ENCODE measurements at regions not wholly inside any gene's neighbourhood (a gene's known extent, or its start where the extent isn't known, plus 50 kb on each side); places are given as distances from the start of the nearest gene placed in this dataset.

- no peaks in the 10 kb centered on the region for H3K27me3 ChIP-seq (ENCODE audit: low read depth)
- no peak for DNase-seq
- H3K36me3 ChIP-seq: no peaks in the 10 kb centered on the region
- no peak for TF ChIP-seq CTCF (IDR thresholded peaks at IDR 0.05)
- H3K27ac ChIP-seq: no peak overlapping the region
- no peaks in the 10 kb centered on the region for H3K4me1 ChIP-seq
- no peaks in the 10 kb centered on the region for H3K9me3 ChIP-seq
- intact Hi-C loops (cut with DNase I): no loop called here
- no peak overlapping the region for H3K4me3 ChIP-seq
- no peak for ATAC-seq
Measured at GRCh38 chr2:82792316-82792715, 1666.8 kb downstream of the SUCLG1 start.

GRCh38 chr2:82790206-82791021, 1668.7 kb downstream of the SUCLG1 start:
- Histone ChIP-seq H3K4me3 (no peak overlapping the region), H3K27ac (no peak overlapping the region), H3K27me3 (ENCODE audit: low read depth) (no peaks in the 10 kb centered on the region), H3K9me3 (no peaks in the 10 kb centered on the region), H3K36me3 (no peaks in the 10 kb centered on the region), H3K4me1 (no peaks in the 10 kb centered on the region)
- ATAC-seq: peak; percentile 36 to 39
- TF ChIP-seq CTCF (IDR thresholded peaks at IDR 0.05): no peak
- intact Hi-C loops (cut with DNase I): no loop called here
- DNase-seq: no peak

GRCh38 chr2:82789851-82790205, 1669.3 kb downstream of the SUCLG1 start:
- Histone ChIP-seq H3K9me3 (no peaks in the 10 kb centered on the region), H3K36me3 (no peaks in the 10 kb centered on the region), H3K27me3 (ENCODE audit: low read depth) (no peaks in the 10 kb centered on the region), H3K27ac (no peak overlapping the region), H3K4me3 (no peak overlapping the region), H3K4me1 (no peaks in the 10 kb centered on the region)
- intact Hi-C loops (cut with DNase I): no loop called here
- DNase-seq: no peak
- ATAC-seq: no peak
- no peak for TF ChIP-seq CTCF (IDR thresholded peaks at IDR 0.05)

GRCh38 chr2:82781176-82781915, 1677.7 kb downstream of the SUCLG1 start:
- Histone ChIP-seq H3K4me1 (no peaks in the 10 kb centered on the region), H3K4me3 (no peak overlapping the region), H3K9me3 (no peaks in the 10 kb centered on the region), H3K36me3 (no peaks in the 10 kb centered on the region), H3K27ac (no peak overlapping the region), H3K27me3 (ENCODE audit: low read depth) (no peaks in the 10 kb centered on the region)
- ATAC-seq (no peak), DNase-seq (no peak)
- intact Hi-C loops (cut with DNase I): no loop called here
- TF ChIP-seq CTCF (IDR thresholded peaks at IDR 0.05): no peak

- ATAC-seq (no peak), DNase-seq (no peak)
- H3K4me1 ChIP-seq: no peaks in the 10 kb centered on the region
- H3K9me3 ChIP-seq: no peaks in the 10 kb centered on the region
- no peak overlapping the region for H3K27ac ChIP-seq
- no peaks in the 10 kb centered on the region for H3K36me3 ChIP-seq
- intact Hi-C loops (cut with DNase I): no loop called here
- H3K27me3 ChIP-seq (ENCODE audit: low read depth): no peaks in the 10 kb centered on the region
- no peak for TF ChIP-seq CTCF (IDR thresholded peaks at IDR 0.05)
- no peak overlapping the region for H3K4me3 ChIP-seq
Measured at GRCh38 chr2:82780050-82780449, 1679.0 kb downstream of the SUCLG1 start.
